ENCODE measurements at regions not wholly inside any gene's neighbourhood (a gene's known extent, or its start where the extent isn't known, plus 50 kb on each side); places are given as distances from the start of the nearest gene placed in this dataset.

GRCh38 chr21:15524855-15525254, 204.9 kb upstream of the USP25 start:
- H3K9me3 ChIP-seq (replicated peaks; ENCODE audit: control insufficient read depth, insufficient read depth, low read length), result no peaks in the 10 kb centered on the region; the same call in 2 of the 3 replicates
- TF ChIP-seq MEF2B (IDR thresholded peaks at IDR 0.05; ENCODE audit: partially characterized antibody, poor library complexity, severe bottlenecking) (no peak), NFYA (IDR thresholded peaks at IDR 0.05; ENCODE audit: borderline replicate concordance, low read depth, low read length) (no peak), USF1 (IDR thresholded peaks at IDR 0.05; ENCODE audit: borderline replicate concordance, extremely low read length, insufficient read depth, low read depth, low read length) (no peak), IRF4 (IDR thresholded peaks at IDR 0.05; ENCODE audit: low read depth, low read length) (no peak), ZBTB11 (CRISPR knock-in tag; IDR thresholded peaks at IDR 0.05) (no peak), NFYB (IDR thresholded peaks at IDR 0.05; ENCODE audit: insufficient read depth, low read depth, low read length) (no peak), EP300 (IDR thresholded peaks at IDR 0.05; ENCODE audit: borderline replicate concordance in 1 of 2, control insufficient read depth in 1 of 2, low read depth in 2 of 2, low read length in 2 of 2) (no peak), CTCF (IDR thresholded peaks at IDR 0.05 in 2 of 3, conservative IDR thresholded peaks at IDR 0.05 in 1 of 3; ENCODE audit: control insufficient read depth in 2 of 3, extremely low read depth in 1 of 3, insufficient read depth in 1 of 3, low read depth in 3 of 3, low read length in 3 of 3) (no peak), JUND (IDR thresholded peaks at IDR 0.05; ENCODE audit: low read depth, low read length) (no peak), ZNF274 (IDR thresholded peaks at IDR 0.05; ENCODE audit: insufficient read depth, insufficient read length) (no peak), POLR2AphosphoS5 (IDR thresholded peaks at IDR 0.05; ENCODE audit: low read length) (no peak), STAT1 (conservative IDR thresholded peaks at IDR 0.05) (no peak), CHD1 (IDR thresholded peaks at IDR 0.05; ENCODE audit: low read depth, low read length) (no peak), FOS (IDR thresholded peaks at IDR 0.05; ENCODE audit: borderline replicate concordance, extremely low read depth, insufficient read length) (no peak), ASH2L (IDR thresholded peaks at IDR 0.05; ENCODE audit: borderline replicate concordance, low read depth) (no peak), CBX3 (IDR thresholded peaks at IDR 0.05; ENCODE audit: borderline replicate concordance, low read depth) (no peak), SP1 (IDR thresholded peaks at IDR 0.05; ENCODE audit: low read depth, low read length) (no peak), PAX5 (IDR thresholded peaks at IDR 0.05; ENCODE audit: borderline replicate concordance, low read depth, low read length) (no peak), POU2F2 (IDR thresholded peaks at IDR 0.05; ENCODE audit: borderline replicate concordance, low read depth, low read length) (no peak), POLR2AphosphoS2 (IDR thresholded peaks at IDR 0.05; ENCODE audit: low read depth, low read length) (no peak)
- no peak overlapping the region for H2AFZ ChIP-seq (ENCODE audit: control insufficient read depth, low read depth, low read length)
- ChIA-PET CTCF (no interaction called here), RAD21 (ENCODE audit: unreplicated experiment) (no interaction called here), POLR2A (no interaction called here), SMC1A (ENCODE audit: uncharacterized antibody, unreplicated experiment) (interaction anchor here (0.8 to 1.1 kb wide), 2 partner anchors 8 to 1191 kb away, joined by 3 read pairs; no protein-coding TSS in a partner anchor)
- no peaks in the 10 kb centered on the region for H3K27me3 ChIP-seq (replicated peaks in 1 of 2; ENCODE audit: control insufficient read depth in 2 of 2, insufficient read depth in 2 of 2, low read length in 1 of 2)
- H3K36me3 ChIP-seq (ENCODE audit: control insufficient read depth in 2 of 2, insufficient read depth in 2 of 2, low read length in 1 of 2), result no peaks in the 10 kb centered on the region
- DNase-seq (ENCODE audit: low read depth, low spot score) (no peak), ATAC-seq (no peak), FAIRE-seq (no peak)
- H4K20me1 ChIP-seq (ENCODE audit: control insufficient read depth, insufficient read depth), result no peaks in the 10 kb centered on the region
- intact Hi-C loops (cut with micrococcal nuclease; ENCODE audit: unreplicated experiment) (no loop called here), in situ Hi-C loops (cut with MboI) (no loop called here)
- no peak overlapping the region for H3K4me2 ChIP-seq (ENCODE audit: control insufficient read depth, insufficient read depth)
- no peak overlapping the region for H3K4me3 ChIP-seq
- no peak overlapping the region for H3K27ac ChIP-seq (ENCODE audit: control insufficient read depth, insufficient read depth)
- no peaks in the 10 kb centered on the region for H3K79me2 ChIP-seq (ENCODE audit: control insufficient read depth, insufficient read depth, low read length)
- no peaks in the 10 kb centered on the region for H3K4me1 ChIP-seq (ENCODE audit: control insufficient read depth, insufficient read depth, low read length)
- no TSS peak for BruUV-seq (replicated peaks)
- H3K9ac ChIP-seq (ENCODE audit: control insufficient read depth, insufficient read depth, low read length), result no peak overlapping the region
